ENCODE measurements at regions not wholly inside any gene's neighbourhood (a gene's known extent, or its start where the extent isn't known, plus 50 kb on each side); places are given as distances from the start of the nearest gene placed in this dataset.

DNA sequence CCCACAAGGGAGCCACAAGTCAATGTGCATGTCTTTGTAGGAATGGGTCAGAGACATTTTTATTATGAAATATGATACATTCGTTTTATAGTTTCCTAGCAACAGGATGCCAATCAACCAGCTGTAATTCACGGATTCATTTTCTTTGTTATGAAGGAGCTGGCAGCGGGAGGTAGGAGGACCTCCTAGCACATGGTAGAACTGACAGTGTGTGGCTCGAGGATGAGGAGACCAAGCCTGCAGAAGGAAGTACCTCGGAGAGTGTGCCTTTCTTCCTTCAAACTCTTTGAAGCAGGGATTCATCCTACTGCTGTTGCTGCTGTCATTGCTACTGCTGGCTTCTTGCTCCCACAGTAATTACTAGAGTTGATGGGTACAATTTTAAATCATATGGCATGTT lies 504.8 kb upstream of the KLHL29 start:
- Histone ChIP-seq H3K4me1 (ENCODE audit: control insufficient read depth in 1 of 2, insufficient read depth in 2 of 2, low read length in 2 of 2) (no peaks in the 10 kb centered on the region), H4K20me1 (ENCODE audit: insufficient read depth) (no peaks in the 10 kb centered on the region), H3K36me3 (ENCODE audit: control insufficient read depth in 1 of 2, insufficient read depth in 2 of 2, low read length in 2 of 2) (no peaks in the 10 kb centered on the region), H3K27me3 (ENCODE audit: insufficient read depth, low read length) (no peaks in the 10 kb centered on the region), H2AFZ (ENCODE audit: low read depth, low read length, poor library complexity, severe bottlenecking) (no peak overlapping the region), H3K79me2 (ENCODE audit: insufficient read depth, low read length) (no peaks in the 10 kb centered on the region), H3K9me2 (ENCODE audit: insufficient read depth) (no peaks in the 10 kb centered on the region), H3K27ac (ENCODE audit: low read depth, low read length) (no peak overlapping the region), H3K9ac (ENCODE audit: low read length) (no peak overlapping the region), H3K9me3 (ENCODE audit: control insufficient read depth in 1 of 2, insufficient read depth in 1 of 2, low read depth in 1 of 2, low read length in 2 of 2) (0 out of 4 replicates have a peak, but pooled peaks cover 0 to 3% of the 10 kb centered on the region in 2 experiments), H3K4me3 (replicated peaks in 1 of 2; ENCODE audit: low read depth in 1 of 2, low read length in 2 of 2) (no peak overlapping the region), H3K4me2 (ENCODE audit: low read length) (no peak overlapping the region)
- intact Hi-C loops (cut with micrococcal nuclease) = no loop called here
- ChIA-PET CTCF (no interaction called here), RAD21 (ENCODE audit: low non-redundant PET in 1 of 2, low total read pairs in 2 of 2, uncharacterized antibody in 2 of 2, unreplicated experiment in 2 of 2) (no interaction called here), POLR2A (no interaction called here)
- no peak for TF ChIP-seq CEBPB (IDR thresholded peaks at IDR 0.05; ENCODE audit: low read depth)
- TF ChIP-seq ZFX (IDR thresholded peaks at IDR 0.05) = no peak
- no peak for TF ChIP-seq EZH2 (IDR thresholded peaks at IDR 0.05)
- TF ChIP-seq ATF3 (IDR thresholded peaks at IDR 0.05) = no peak
- no peak for TF ChIP-seq CTCF (IDR thresholded peaks at IDR 0.05 in 2 of 3, conservative IDR thresholded peaks at IDR 0.05 in 1 of 3; ENCODE audit: borderline replicate concordance in 1 of 3, insufficient read depth in 1 of 3, low read depth in 2 of 3, low read length in 2 of 3)
- no peak for TF ChIP-seq ZNF274 (IDR thresholded peaks at IDR 0.05; ENCODE audit: low read depth, low read length)
- no peak for TF ChIP-seq JUND (IDR thresholded peaks at IDR 0.05)
- no peak for TF ChIP-seq YY1 (IDR thresholded peaks at IDR 0.05; ENCODE audit: extremely low read depth, insufficient replicate concordance, low read depth, low read length)
- no peak for TF ChIP-seq SRF (IDR thresholded peaks at IDR 0.05; ENCODE audit: low read depth)
- no peak for TF ChIP-seq POLR2A (IDR thresholded peaks at IDR 0.05; ENCODE audit: borderline replicate concordance, extremely low read depth, insufficient read depth, insufficient read length)
- no peak for TF ChIP-seq FOSL1 (IDR thresholded peaks at IDR 0.05; ENCODE audit: low read depth)
- no peak for TF ChIP-seq TCF7L2 (IDR thresholded peaks at IDR 0.05; ENCODE audit: borderline replicate concordance, extremely low read depth, insufficient read depth, insufficient read length)
- no peak for TF ChIP-seq EGR1 (IDR thresholded peaks at IDR 0.05; ENCODE audit: low read depth)
- no peak for TF ChIP-seq SP1 (IDR thresholded peaks at IDR 0.05; ENCODE audit: low read depth)
- TF ChIP-seq MAX (IDR thresholded peaks at IDR 0.05) = no peak
- no peak for TF ChIP-seq EZH2phosphoT487 (IDR thresholded peaks at IDR 0.05; ENCODE audit: borderline replicate concordance)
- TF ChIP-seq REST (IDR thresholded peaks at IDR 0.05; ENCODE audit: low read depth) = no peak
- no peak for TF ChIP-seq CBX3 (IDR thresholded peaks at IDR 0.05; ENCODE audit: low read depth)
- BruUV-seq (replicated peaks) = no TSS peak
- DNase-seq (ENCODE audit: low read depth, low spot score) (no peak), ATAC-seq (no peak)
